ENCODE measurements at regions not wholly inside any gene's neighbourhood (a gene's known extent, or its start where the extent isn't known, plus 50 kb on each side); places are given as distances from the start of the nearest gene placed in this dataset.
A peak's percentile ranks its signal among the peaks of the same experiment; 100 is the strongest.

GRCh38 chr5:66306844-66307315, 162.8 kb downstream of the SREK1 start:
- DNase-seq, result no peak

DNA sequence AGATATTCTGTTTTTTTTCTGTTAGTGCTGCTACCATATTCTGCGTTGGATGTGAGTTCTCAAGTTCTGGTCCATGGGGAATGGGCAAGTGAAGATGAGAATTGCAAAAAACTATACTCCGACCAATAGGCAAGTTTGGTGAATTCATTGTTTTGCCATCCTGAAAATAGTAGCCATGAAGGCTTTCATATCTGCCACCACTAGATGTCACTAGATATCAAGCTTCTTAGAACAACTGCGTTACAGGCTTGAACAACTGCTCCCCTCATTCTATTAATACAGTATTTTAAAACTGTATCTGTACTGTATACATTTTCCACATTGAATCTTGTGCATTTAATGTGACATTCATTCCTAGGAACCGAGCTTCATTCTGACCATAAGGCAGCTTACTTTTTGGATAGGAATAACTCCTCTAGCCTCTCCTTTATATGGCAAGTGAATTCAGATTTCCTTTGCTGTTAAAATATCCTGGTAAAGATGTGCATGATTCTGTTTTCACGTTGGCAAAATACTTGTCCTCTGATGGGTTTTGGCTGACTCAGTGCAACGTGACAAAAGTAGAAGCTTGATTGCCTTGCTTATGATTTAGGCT, 163.6 kb downstream of the SREK1 start:
- peak; percentile 73 for DNase-seq

DNA sequence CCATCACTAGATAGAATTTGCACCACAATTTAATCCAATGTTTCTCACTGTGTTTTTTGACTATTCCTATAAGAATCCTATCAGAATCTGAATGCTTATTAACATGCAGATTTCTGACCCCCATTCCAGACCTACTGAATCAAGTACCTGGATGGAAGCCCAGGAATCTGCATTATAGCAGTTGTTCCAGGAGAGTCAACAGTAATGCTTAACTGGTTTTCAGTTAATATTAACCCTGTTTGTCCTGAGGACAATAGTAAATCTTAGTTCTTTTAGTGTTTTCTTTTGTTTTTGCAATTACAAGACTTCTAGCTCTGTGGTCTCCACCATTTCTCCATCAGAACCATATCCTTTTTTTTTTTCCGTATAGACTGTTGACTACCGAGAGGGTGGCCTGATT, 168.2 kb downstream of the SREK1 start:
- DNase-seq, result no peak

DNA sequence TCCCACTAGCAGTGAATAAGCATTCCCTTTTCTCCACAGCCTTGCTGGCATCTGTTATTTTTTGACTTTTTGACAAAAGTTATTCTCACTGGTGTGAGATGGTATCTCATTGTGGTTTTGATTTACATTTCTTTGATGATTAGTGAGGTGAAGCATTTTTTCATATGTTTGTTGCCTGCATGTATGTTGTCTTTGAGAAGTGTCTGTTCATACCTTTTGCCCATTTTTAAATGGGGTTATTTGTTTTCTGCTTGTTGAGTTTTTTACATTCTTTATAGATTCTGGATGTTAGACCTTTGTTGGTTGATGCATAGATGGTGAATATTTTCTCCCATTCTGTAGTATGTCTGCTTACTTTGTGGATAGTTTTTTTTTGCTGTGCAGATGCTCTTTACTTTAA, 171.7 kb downstream of the SREK1 start:
- DNase-seq, result no peak

GRCh38 chr5:66322786-66323528, 178.9 kb downstream of the SREK1 start:
- DNase-seq, result no peak

- no peak for DNase-seq
Observed at GRCh38 chr5:66323529-66323895, 179.4 kb downstream of the SREK1 start.

DNA sequence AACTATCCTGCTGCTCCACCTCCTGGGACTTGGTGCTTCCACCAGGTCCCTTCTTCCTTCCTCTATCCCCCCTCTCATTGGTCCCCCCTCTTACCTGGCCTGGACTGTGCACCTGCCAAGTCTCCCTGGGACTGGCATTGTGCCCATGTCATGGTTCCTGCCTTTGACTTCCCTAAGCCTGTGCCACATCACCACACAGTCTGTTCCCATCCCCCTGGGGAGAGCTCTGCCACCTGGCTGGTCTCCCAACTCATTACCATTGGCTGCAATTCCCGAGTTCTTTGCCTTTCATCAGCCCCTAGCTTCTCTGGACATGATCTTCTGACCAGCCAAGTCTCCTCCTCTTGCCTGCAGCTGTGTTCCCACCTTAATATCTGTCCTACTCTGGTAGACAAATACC, 180.3 kb downstream of the SREK1 start:
- no peak for DNase-seq

GRCh38 chr5:66326276-66326675, 182.2 kb downstream of the SREK1 start:
- no peak for DNase-seq

GRCh38 chr5:66327008-66327407, 182.9 kb downstream of the SREK1 start:
- peak; percentile 7 for DNase-seq

DNA sequence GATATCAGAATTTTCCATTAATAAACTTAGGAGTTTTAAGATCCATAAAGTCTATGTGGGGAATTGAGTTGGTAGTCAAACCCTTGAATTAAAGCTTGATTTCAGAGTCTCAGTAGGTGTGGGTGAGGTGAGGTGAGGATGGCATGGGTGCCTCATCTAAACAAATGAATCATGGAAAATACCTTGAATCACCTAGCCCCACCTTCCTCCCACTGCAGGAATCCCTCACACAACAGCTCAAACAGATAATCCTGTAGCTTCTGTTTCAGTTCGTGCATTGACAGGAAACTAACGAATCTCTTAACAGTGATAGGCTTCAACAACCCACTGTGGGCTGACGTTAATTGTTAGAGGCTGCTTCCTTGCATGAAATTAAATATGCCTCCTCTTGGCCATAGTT, 185.0 kb downstream of the SREK1 start:
- no peak for DNase-seq

- DNase-seq, result no peak
Observed at GRCh38 chr5:66333192-66333591, 189.1 kb downstream of the SREK1 start.

GRCh38 chr5:66337626-66338226, 193.6 kb downstream of the SREK1 start:
- DNase-seq, result no peak

GRCh38 chr5:66338828-66339227, 194.7 kb downstream of the SREK1 start:
- no peak for DNase-seq

DNA sequence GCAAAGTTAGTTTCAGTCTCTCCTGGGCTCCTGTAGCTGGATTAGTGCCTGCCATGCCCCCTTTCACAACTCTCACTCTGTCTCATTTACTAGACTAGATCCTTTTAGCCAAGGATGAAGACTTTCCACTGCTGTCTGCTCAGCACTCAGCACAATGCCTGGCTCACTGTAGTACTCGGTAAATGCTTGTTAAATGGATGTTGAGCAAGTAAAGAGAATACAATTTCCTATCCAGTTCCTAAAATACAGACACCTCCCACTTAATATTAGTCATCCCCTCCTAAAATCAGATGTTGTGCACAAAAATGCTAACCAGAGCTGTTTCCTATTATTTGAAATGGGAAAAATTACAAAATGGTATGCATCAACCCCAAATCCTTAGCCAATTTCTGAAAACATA, 195.8 kb downstream of the SREK1 start:
- DNase-seq, result no peak

DNA sequence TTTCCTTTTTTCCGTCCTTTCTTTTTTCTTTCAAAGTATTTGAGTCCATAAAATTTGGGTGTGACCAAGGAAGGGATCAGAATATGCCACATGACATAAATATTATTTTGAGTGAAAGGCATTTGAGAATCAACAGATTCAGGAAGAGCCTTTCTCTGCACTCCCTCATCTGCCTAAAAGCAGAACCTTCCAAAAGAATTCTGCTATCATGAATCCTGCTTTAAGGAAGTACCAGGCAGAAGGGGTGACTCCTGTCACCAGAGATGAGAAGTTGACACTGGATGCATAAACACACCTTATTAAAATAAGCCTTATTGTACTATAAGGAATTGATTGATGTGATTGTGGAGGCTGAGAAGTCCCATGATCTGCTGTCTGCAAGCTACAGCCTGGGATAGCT, 196.7 kb downstream of the SREK1 start:
- DNase-seq, result no peak

GRCh38 chr5:66342341-66342880, 198.3 kb downstream of the SREK1 start:
- no peak for DNase-seq

DNA sequence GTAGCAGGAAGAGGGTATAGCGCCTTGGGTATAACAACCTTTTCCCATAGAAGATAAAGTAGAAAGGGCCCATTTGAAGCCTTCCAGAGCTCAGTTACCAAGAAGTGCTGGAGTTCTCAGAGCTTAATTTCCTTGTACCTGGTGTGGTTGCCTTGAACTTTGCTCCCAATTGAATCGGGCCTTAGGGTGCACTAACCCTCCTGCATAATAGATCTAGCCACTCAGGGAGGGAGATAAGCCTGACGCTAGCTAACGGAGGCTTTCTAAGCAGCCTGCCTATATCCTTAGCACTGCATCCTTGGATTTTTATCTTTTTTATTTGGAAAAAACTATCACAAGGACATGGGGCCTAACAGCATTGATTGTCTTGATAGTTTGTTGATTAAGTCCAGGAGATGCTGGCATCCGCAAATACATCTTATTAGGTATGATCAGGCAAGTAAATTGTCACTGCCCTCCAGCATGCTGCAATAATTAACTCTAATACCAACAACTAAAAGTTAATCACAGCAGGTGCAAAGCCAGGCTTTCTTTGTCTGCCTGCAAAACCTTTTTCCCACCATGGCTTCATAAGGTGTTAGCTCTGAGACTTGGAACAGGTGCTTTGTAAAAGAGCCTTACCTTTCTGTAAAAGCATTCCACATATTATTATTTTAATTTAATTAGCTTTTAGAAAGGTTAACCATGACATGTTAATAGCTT, 199.4 kb downstream of the SREK1 start:
- peak; percentile 4 for DNase-seq

DNA sequence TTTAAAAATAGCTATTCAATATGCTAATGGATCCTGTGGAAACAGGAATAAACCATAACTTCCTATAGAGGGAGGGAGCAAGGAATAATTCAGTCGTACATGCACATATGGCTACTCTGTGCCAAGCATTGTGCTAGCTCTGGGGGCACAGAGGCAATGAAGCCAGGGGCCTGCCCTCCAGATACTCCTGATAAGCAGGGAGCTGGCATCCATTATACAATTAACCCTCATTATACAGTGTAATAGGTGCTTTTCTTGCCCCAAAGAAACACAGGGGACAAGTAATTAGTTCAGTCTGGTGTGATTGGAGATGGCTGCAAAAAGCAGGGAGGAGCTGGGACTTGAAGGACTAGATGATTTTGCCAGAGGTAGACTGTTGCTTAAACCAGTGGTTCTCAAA, 200.4 kb downstream of the SREK1 start:
- peak; percentile 51 for DNase-seq

DNA sequence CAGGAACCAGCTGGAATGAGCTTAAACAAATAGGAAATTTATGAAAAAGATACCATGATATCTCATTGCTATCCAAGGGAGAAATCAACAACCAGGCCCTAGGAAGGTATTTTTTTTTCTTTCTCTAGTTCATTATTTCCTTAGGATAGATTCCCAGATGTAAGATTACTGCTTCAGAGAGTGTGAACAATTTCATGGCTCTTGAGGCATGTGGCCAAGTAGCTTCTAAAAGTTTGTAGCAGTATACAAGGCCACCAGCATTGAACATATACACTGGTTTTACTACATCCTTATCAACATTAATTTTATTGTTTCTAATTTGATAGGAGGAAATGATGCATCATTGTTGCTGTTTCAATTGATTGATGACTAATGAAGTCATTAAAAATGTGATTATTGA, 201.2 kb downstream of the SREK1 start:
- no peak for DNase-seq

GRCh38 chr5:66346869-66347268, 202.8 kb downstream of the SREK1 start:
- no peak for DNase-seq

- no peak for DNase-seq
Observed at GRCh38 chr5:66348387-66349125, 204.5 kb downstream of the SREK1 start.

DNA sequence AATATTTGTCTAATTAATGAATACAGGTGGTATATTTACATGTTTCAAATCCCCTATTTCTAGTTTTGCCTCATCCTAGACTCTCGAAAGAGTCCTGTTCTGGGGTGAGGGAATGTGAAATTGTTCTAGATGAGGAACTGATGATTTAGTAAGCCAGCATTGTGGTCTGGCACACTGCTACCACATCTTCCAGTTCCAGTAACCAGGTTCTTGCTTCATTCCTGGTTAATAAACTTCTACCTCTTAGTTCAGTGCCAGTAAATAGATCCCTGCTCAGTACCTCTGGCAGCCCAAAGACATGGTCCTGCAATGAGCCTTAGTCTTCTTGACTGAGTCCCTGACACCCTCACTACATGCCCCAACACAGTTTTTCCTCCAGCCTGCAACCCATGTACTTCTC, 207.7 kb downstream of the SREK1 start:
- DNase-seq, result no peak

DNA sequence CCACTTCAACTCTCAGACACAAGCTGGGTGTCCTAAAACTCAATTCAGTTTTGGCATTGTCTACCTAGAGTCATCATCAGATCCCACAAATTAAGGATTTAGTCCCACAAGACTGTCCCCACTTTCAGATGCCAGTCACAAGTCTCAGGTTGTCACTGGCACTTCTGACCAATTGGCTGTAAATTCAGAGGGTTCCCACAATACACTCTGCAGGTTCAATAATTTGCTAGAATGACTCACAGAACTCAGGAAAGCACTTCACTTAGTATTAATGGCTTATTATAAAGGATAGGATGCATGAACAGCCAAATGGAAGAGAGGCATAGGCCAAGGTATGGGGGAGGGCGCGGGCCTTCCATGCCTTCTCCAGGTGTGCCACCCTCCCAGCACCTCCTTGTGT, 209.1 kb downstream of the SREK1 start:
- no peak for DNase-seq
